Spleen (tissue), 11 donors: ENCODE measurements at regions not wholly inside any gene's neighbourhood (a gene's known extent, or its start where the extent isn't known, plus 50 kb on each side); places are given as distances from the start of the nearest gene placed in this dataset.

Source experiments
- DNase-seq: peaks from one replicate; pipeline ENCODE4 v3.0.0-alpha.2; 2020
- H3K27ac ChIP-seq, 8 donors: fragments of 200-600 bp; sonication (generic) in 7 of 8; 1 replicate in 4 of 8; 2 replicates in 4 of 8; pipeline versions ENCODE4 v1.5.0 to v1.8.0; 2016 to 2021; ENCODE audit warnings: inconsistent platforms in 4 of 8, mild to moderate bottlenecking in 4 of 8, moderate library complexity in 1 of 8
- H3K27me3 ChIP-seq, 7 donors: fragments of 200-600 bp; sonication (generic) in 6 of 7; replicated peaks in 1 of 7; 1 replicate in 4 of 7; 2 replicates in 3 of 7; pipeline versions ENCODE4 v1.5.0 to v1.8.0; 2016 to 2021; ENCODE audit warnings: inconsistent platforms in 3 of 7, mild to moderate bottlenecking in 1 of 7
- H3K36me3 ChIP-seq, 6 donors: fragments of 200-600 bp; sonication (generic) in 5 of 6; 1 replicate in 4 of 6; 2 replicates in 2 of 6; pipeline versions ENCODE4 v1.5.0 to v1.8.0; 2016 to 2021; ENCODE audit warnings: inconsistent platforms in 2 of 6
- H3K4me1 ChIP-seq, 6 donors: fragments of 200-600 bp; sonication (generic) in 5 of 6; 1 replicate in 3 of 6; 2 replicates in 3 of 6; pipeline versions ENCODE4 v1.5.0 to v1.8.0; 2016 to 2021; ENCODE audit warnings: inconsistent platforms in 3 of 6
- H3K4me3 ChIP-seq, 8 donors: fragments of 200-600 bp; sonication (generic) in 7 of 8; 1 replicate in 4 of 8; 2 replicates in 4 of 8; pipeline versions ENCODE4 v1.5.0 to v1.8.0; 2016 to 2021; ENCODE audit warnings: inconsistent platforms in 4 of 8, mild to moderate bottlenecking in 4 of 8, moderate library complexity in 2 of 8
- H3K9me3 ChIP-seq, 8 donors: fragments of 200-600 bp; sonication (generic) in 7 of 8; 1 replicate in 4 of 8; 2 replicates in 4 of 8; pipeline versions ENCODE4 v1.5.0 to v1.8.0; 2016 to 2021; ENCODE audit warnings: inconsistent platforms in 4 of 8
- CTCF ChIP-seq, 11 experiments: fragments of 200-600 bp in 7 of 11; fragments of 450-650 bp in 4 of 11; sonication (generic) in 4 of 11; IDR thresholded peaks in 8 of 11; conservative IDR thresholded peaks in 3 of 11; 1 replicate in 7 of 11; 2 replicates in 4 of 11; pipeline versions ENCODE4 v1.4.0 to v1.8.0; 2016 to 2021; ENCODE audit warnings: antibody characterized with exemption in 11 of 11, inconsistent platforms in 4 of 11, mild to moderate bottlenecking in 1 of 11
- POLR2A ChIP-seq, 3 donors: fragments of 450-650 bp; IDR thresholded peaks; one replicate each; pipeline ENCODE4 v1.5.1; 2017; ENCODE audit warnings: antibody characterized with exemption in 3 of 3, mild to moderate bottlenecking in 1 of 3
- POLR2AphosphoS5 ChIP-seq, 3 donors: sonication (generic); formaldehyde crosslinking; IDR thresholded peaks; one replicate each; pipeline ENCODE4 v1.5.1; 2017; ENCODE audit warnings: antibody characterized with exemption in 3 of 3
- WGBS, 5 donors: extraction: QIAGEN DNeasy Blood & Tissue Kit in 3 of 5; methylation state at CpG; one replicate each; pipeline versions ENCODE4 v1.1.5 to v1.1.7; 2013 to 2018; 5-methylcytosine and 5-hydroxymethylcytosine counted together
- intact Hi-C: fragments of 100-400 bp; cut with DNase I; formaldehyde crosslinking; loops from one replicate; pipeline ENCODE4 v1.15.0; 2023; ENCODE audit warnings: low total_unique reads
- donor health status: healthy with polysubstance abuse.
- donor health status: DM: no; HTN: no; CAD: no; lungs with moderate emphysema.
- donor health status: DM: no; HTN: no; CAD: no.
- donor health status: Bipolar disorder and iron deficiency.
- donor health status: healthy.
- donor health status: DM: no; HTN: no; CAD: no.
- donor health status: DM: yes; HTN: yes; CAD: no.

- intact Hi-C loops = no loop called here
- Histone ChIP-seq H3K4me1 (no peaks in the 10 kb centered on the region), H3K36me3 (no peaks in the 10 kb centered on the region), H3K27ac (no peak overlapping the region), H3K27me3 (no peaks in the 10 kb centered on the region), H3K9me3 (no peaks in the 10 kb centered on the region), H3K4me3 (no peak overlapping the region)
- TF ChIP-seq POLR2A (IDR thresholded peaks at IDR 0.05) = no peak
- no peak for TF ChIP-seq CTCF (IDR thresholded peaks at IDR 0.05 in 8 of 11, conservative IDR thresholded peaks at IDR 0.05 in 3 of 11)
- no peak for TF ChIP-seq POLR2AphosphoS5 (IDR thresholded peaks at IDR 0.05)
- WGBS, 5 donors = 75 to 82% (median 76%) methylated on average over 9 of the region's 9 CpGs
- DNase-seq = no peak
Observed at GRCh38 chr11:42625757-42626665, 685.8 kb upstream of the API5 start.

- Histone ChIP-seq H3K4me3 (no peak overlapping the region), H3K27ac (no peak overlapping the region), H3K36me3 (no peaks in the 10 kb centered on the region), H3K9me3 (peaks cover 0 to 5% (median 0%) of the 10 kb centered on the region in 8 donors), H3K4me1 (no peaks in the 10 kb centered on the region), H3K27me3 (no peaks in the 10 kb centered on the region)
- intact Hi-C loops = no loop called here
- no peak for DNase-seq
- WGBS, 5 donors = 43 to 54% (median 48%) methylated on average over 2 of the region's 2 CpGs
- no peak for TF ChIP-seq POLR2A (IDR thresholded peaks at IDR 0.05)
- TF ChIP-seq CTCF (IDR thresholded peaks at IDR 0.05 in 8 of 11, conservative IDR thresholded peaks at IDR 0.05 in 3 of 11) = no peak
- no peak for TF ChIP-seq POLR2AphosphoS5 (IDR thresholded peaks at IDR 0.05)
Observed at GRCh38 chr11:42631220-42631843, 680.5 kb upstream of the API5 start.

GRCh38 chr11:42646959-42647358, 664.8 kb upstream of the API5 start:
- 49 to 71% (median 62%) methylated on average over 1 of the region's 1 CpG for WGBS, 5 donors

More at GRCh38 chr11:42646959-42647358, 664.8 kb upstream of the API5 start:
- Histone ChIP-seq H3K27me3 (no peaks in the 10 kb centered on the region), H3K36me3 (no peaks in the 10 kb centered on the region), H3K4me3 (no peak overlapping the region), H3K4me1 (no peaks in the 10 kb centered on the region), H3K27ac (no peak overlapping the region), H3K9me3 (peaks cover 0 to 2% (median 0%) of the 10 kb centered on the region in 8 donors)
- intact Hi-C loops = no loop called here
- no peak for TF ChIP-seq POLR2A (IDR thresholded peaks at IDR 0.05)
- no peak for TF ChIP-seq CTCF (IDR thresholded peaks at IDR 0.05 in 8 of 11, conservative IDR thresholded peaks at IDR 0.05 in 3 of 11)
- TF ChIP-seq POLR2AphosphoS5 (IDR thresholded peaks at IDR 0.05) = no peak
- no peak for DNase-seq
